GM23338 (cell line): ENCODE measurements at regions not wholly inside any gene's neighbourhood (a gene's known extent, or its start where the extent isn't known, plus 50 kb on each side); places are given as distances from the start of the nearest gene placed in this dataset.

Experiments used
- ATAC-seq: fragments of 200-7000 bp; cut with Tn5 transposase; 3 replicates; pipeline ENCODE4 v1.9.1; 2020
- DNase-seq: peaks from one replicate; pipeline ENCODE4 v3.0.0-alpha.2; 2015; ENCODE audit warnings: low spot score
- H2AFZ ChIP-seq: fragments of 200-600 bp; sonication (generic); 2 replicates; pipeline ENCODE4 v1.8.0; 2016; ENCODE audit warnings: antibody characterized with exemption, mild to moderate bottlenecking, moderate library complexity
- H3F3A ChIP-seq: fragments of 200-600 bp; sonication (generic); replicated peaks from 2 replicates; pipeline ENCODE4 v1.8.0; 2017; ENCODE audit warnings: antibody characterized with exemption, mixed run types, low read depth
- H3K27ac ChIP-seq: fragments of 200-600 bp; sonication (generic); 2 replicates; pipeline ENCODE4 v1.6.1; 2016; ENCODE audit warnings: low read depth
- H3K27me3 ChIP-seq: fragments of 200-600 bp; sonication (generic); 2 replicates; pipeline ENCODE4 v1.8.0; 2016; ENCODE audit warnings: mild to moderate bottlenecking, mixed run types, moderate library complexity; ENCODE audit not compliant: insufficient read depth
- H3K36me3 ChIP-seq: fragments of 200-600 bp; sonication (generic); 2 replicates; pipeline ENCODE4 v1.8.0; 2016; ENCODE audit warnings: mild to moderate bottlenecking; ENCODE audit not compliant: insufficient read depth
- H3K4me1 ChIP-seq: fragments of 200-600 bp; sonication (generic); 2 replicates; pipeline ENCODE4 v1.8.0; 2016; ENCODE audit warnings: mild to moderate bottlenecking, moderate library complexity; ENCODE audit not compliant: insufficient read depth
- H3K4me2 ChIP-seq: fragments of 200-600 bp; sonication (generic); 2 replicates; pipeline ENCODE4 v1.7.1; 2017; ENCODE audit warnings: mixed run types
- H3K4me3 ChIP-seq: fragments of 200-600 bp; sonication (generic); 2 replicates; pipeline ENCODE4 v1.6.1; 2016; ENCODE audit warnings: mixed run types
- H3K79me2 ChIP-seq: fragments of 200-600 bp; sonication (generic); replicated peaks from 2 replicates; pipeline ENCODE4 v1.8.0; 2017; ENCODE audit warnings: mild to moderate bottlenecking; ENCODE audit not compliant: insufficient read depth
- H3K9me2 ChIP-seq: fragments of 200-600 bp; sonication (generic); 2 replicates; pipeline ENCODE4 v1.8.0; 2017; ENCODE audit not compliant: insufficient read depth
- H4K20me1 ChIP-seq: fragments of 200-600 bp; sonication (generic); replicated peaks from 2 replicates; pipeline ENCODE4 v1.8.0; 2017; ENCODE audit warnings: mild to moderate bottlenecking; ENCODE audit not compliant: insufficient read depth
- H3K27ac Mint-ChIP-seq: 2 replicates; pipeline ENCODE4 v1.8.0; 2020; ENCODE audit warnings: inconsistent platforms, mild to moderate bottlenecking, moderate library complexity, mixed read lengths
- H3K27me3 Mint-ChIP-seq: 3 replicates; pipeline ENCODE4 v1.8.0; 2022; ENCODE audit warnings: low read depth, mild to moderate bottlenecking, moderate library complexity, mixed read lengths, inconsistent platforms; ENCODE audit not compliant: insufficient read depth, poor library complexity
- H3K36me3 Mint-ChIP-seq: 3 replicates; pipeline ENCODE4 v1.8.0; 2021; ENCODE audit warnings: low read depth, mild to moderate bottlenecking, inconsistent platforms, moderate library complexity, mixed read lengths
- H3K4me1 Mint-ChIP-seq: 3 replicates; pipeline ENCODE4 v1.8.0; 2020; ENCODE audit warnings: mild to moderate bottlenecking, inconsistent platforms, mixed read lengths
- H3K4me3 Mint-ChIP-seq: 3 replicates; pipeline ENCODE4 v1.8.0; 2021; ENCODE audit warnings: moderate library complexity, mild to moderate bottlenecking, inconsistent platforms, mixed read lengths
- H3K9me3 Mint-ChIP-seq: 3 replicates; pipeline ENCODE4 v1.8.0; 2020; ENCODE audit warnings: moderate library complexity, mild to moderate bottlenecking, inconsistent platforms, mixed read lengths
- CREB1 ChIP-seq: fragments of 250-450 bp; sonication (Bioruptor Pico); IDR thresholded peaks from 2 replicates; pipeline ENCODE4 v1.5.0; 2020; ENCODE audit warnings: low read depth, mild to moderate bottlenecking, moderate library complexity
- ETS1 ChIP-seq: IDR thresholded peaks from 2 replicates; pipeline ENCODE4 v1.6.1; 2016; ENCODE audit warnings: antibody characterized with exemption
- EZH2 ChIP-seq: fragments of 200-600 bp; sonication (generic); IDR thresholded peaks from one replicate; pipeline ENCODE4 v1.8.0; 2017; ENCODE audit warnings: antibody characterized with exemption, mild to moderate bottlenecking, low read depth; ENCODE audit not compliant: unreplicated experiment
- EZH2phosphoT487 ChIP-seq: fragments of 200-600 bp; sonication (generic); IDR thresholded peaks from one replicate; pipeline ENCODE4 v1.8.1; 2018; ENCODE audit warnings: antibody characterized with exemption; ENCODE audit not compliant: unreplicated experiment
- JUNB ChIP-seq: IDR thresholded peaks from one replicate; pipeline ENCODE4 v1.6.1; 2016; ENCODE audit warnings: antibody characterized with exemption; ENCODE audit not compliant: unreplicated experiment
- NANOG ChIP-seq: IDR thresholded peaks from 2 replicates; pipeline ENCODE4 v1.6.1; 2016; ENCODE audit warnings: antibody characterized with exemption, borderline replicate concordance
- POLR2AphosphoS5 ChIP-seq: IDR thresholded peaks from 2 replicates; pipeline ENCODE4 v1.6.1; 2016; ENCODE audit warnings: antibody characterized with exemption, low read depth
- STAT1 ChIP-seq: IDR thresholded peaks from one replicate; pipeline ENCODE4 v1.6.1; 2016; ENCODE audit warnings: antibody characterized with exemption; ENCODE audit not compliant: unreplicated experiment
- ZNF114 ChIP-seq: fragments of 250-450 bp; sonication (Bioruptor Pico); IDR thresholded peaks from 2 replicates; pipeline ENCODE4 v1.5.0; 2020; ENCODE audit warnings: mild to moderate bottlenecking, moderate library complexity
- ZNF331 ChIP-seq: fragments of 250-450 bp; sonication (Bioruptor Pico); IDR thresholded peaks from 2 replicates; pipeline ENCODE4 v1.5.0; 2020; ENCODE audit warnings: low read depth, mild to moderate bottlenecking, moderate library complexity
- ZNF462 ChIP-seq: fragments of 250-450 bp; sonication (Bioruptor Pico); IDR thresholded peaks from 2 replicates; pipeline ENCODE4 v1.5.0; 2020; ENCODE audit warnings: mild to moderate bottlenecking, moderate library complexity
- TF ChIP-seq, protein P1 (sequence below), 2 experiments: fragments of 200-600 bp in 1 of 2; sonication (generic) in 1 of 2; conservative IDR thresholded peaks; 2 replicates each; pipeline versions ENCODE4 v1.5.1 to v1.6.1; 2016 to 2017; ENCODE audit warnings: antibody characterized with exemption in 2 of 2, low read depth in 2 of 2, mild to moderate bottlenecking in 2 of 2, moderate library complexity in 1 of 2
- TF ChIP-seq, protein P2 (sequence below): IDR thresholded peaks from one replicate; pipeline ENCODE4 v1.6.1; 2018; ENCODE audit warnings: antibody characterized with exemption; ENCODE audit not compliant: unreplicated experiment

DNA sequence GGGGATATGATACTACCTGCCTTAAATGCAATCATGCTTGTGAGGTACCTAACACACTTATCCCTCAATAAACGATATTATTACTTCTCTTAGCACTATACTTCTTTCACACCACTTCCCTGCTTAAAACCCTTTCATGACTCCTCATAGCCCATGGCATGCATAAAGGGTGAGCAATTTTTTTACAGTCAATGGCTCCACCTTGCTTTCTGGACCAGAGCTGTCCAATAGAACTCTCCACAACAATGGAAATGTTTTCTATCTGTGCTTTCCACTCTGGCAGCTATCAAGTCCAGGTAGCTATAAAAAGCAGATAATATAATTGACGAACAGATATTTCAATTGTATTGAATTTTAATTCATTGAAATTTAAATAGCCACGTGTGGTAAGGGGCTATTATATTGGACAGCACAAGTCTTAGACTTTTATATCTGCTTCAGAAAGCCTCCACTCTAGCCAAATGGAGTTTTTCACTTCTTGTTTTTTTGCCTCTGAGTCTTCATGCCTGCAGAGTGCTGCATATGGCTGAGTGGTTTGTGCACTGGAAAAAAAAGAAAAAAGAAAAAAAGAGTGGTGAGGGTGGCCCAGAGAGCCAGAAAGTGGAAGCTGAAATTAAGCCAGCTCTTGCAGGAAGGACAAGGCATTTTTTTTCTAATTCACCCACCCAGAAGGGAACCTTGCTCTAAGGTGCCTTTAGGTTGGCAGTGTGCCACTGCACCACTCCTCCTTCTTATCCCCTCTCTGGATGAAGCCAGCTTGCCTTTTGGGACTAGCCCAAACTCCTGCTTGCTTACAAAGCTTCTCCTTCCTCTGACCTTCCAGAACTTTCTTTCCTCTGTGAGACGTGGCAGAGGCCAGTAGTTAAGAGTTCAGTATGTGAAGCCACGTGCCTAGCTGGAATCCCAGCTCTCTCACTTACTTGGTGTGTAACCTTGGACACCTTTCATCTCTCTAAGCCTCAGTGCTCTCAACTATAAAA is 239.0 kb upstream of the LRTM1 start:
- peaks cover 3% of the 10 kb centered on the region; the same call in 2 of the 3 replicates for H3K4me1 Mint-ChIP-seq
- ATAC-seq, result no peak

More for the DNA sequence above, 239.0 kb upstream of the LRTM1 start:
- Mint-ChIP-seq H3K9me3 (no peaks in the 10 kb centered on the region; the same call in 2 of the 3 replicates), H3K27me3 (peaks cover 2% of the 10 kb centered on the region), H3K36me3 (no peaks in the 10 kb centered on the region), H3K27ac (no peak overlapping the region), H3K4me3 (no peak overlapping the region)
- no peak for TF ChIP-seq ETS1
- no peak for TF ChIP-seq POLR2AphosphoS5
- TF ChIP-seq EZH2, result no peak
- no peak for TF ChIP-seq JUNB
- TF ChIP-seq, protein P1, sequence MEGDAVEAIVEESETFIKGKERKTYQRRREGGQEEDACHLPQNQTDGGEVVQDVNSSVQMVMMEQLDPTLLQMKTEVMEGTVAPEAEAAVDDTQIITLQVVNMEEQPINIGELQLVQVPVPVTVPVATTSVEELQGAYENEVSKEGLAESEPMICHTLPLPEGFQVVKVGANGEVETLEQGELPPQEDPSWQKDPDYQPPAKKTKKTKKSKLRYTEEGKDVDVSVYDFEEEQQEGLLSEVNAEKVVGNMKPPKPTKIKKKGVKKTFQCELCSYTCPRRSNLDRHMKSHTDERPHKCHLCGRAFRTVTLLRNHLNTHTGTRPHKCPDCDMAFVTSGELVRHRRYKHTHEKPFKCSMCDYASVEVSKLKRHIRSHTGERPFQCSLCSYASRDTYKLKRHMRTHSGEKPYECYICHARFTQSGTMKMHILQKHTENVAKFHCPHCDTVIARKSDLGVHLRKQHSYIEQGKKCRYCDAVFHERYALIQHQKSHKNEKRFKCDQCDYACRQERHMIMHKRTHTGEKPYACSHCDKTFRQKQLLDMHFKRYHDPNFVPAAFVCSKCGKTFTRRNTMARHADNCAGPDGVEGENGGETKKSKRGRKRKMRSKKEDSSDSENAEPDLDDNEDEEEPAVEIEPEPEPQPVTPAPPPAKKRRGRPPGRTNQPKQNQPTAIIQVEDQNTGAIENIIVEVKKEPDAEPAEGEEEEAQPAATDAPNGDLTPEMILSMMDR (conservative IDR thresholded peaks at IDR 0.05; ENCODE audit: low read depth in 2 of 2), result no peak
- no peak for TF ChIP-seq CREB1 (CRISPR knock-in tag)
- TF ChIP-seq ZNF331 (CRISPR knock-in tag), result no peak
- TF ChIP-seq STAT1, result no peak
- TF ChIP-seq ZNF462, result no peak
- TF ChIP-seq, protein P2, sequence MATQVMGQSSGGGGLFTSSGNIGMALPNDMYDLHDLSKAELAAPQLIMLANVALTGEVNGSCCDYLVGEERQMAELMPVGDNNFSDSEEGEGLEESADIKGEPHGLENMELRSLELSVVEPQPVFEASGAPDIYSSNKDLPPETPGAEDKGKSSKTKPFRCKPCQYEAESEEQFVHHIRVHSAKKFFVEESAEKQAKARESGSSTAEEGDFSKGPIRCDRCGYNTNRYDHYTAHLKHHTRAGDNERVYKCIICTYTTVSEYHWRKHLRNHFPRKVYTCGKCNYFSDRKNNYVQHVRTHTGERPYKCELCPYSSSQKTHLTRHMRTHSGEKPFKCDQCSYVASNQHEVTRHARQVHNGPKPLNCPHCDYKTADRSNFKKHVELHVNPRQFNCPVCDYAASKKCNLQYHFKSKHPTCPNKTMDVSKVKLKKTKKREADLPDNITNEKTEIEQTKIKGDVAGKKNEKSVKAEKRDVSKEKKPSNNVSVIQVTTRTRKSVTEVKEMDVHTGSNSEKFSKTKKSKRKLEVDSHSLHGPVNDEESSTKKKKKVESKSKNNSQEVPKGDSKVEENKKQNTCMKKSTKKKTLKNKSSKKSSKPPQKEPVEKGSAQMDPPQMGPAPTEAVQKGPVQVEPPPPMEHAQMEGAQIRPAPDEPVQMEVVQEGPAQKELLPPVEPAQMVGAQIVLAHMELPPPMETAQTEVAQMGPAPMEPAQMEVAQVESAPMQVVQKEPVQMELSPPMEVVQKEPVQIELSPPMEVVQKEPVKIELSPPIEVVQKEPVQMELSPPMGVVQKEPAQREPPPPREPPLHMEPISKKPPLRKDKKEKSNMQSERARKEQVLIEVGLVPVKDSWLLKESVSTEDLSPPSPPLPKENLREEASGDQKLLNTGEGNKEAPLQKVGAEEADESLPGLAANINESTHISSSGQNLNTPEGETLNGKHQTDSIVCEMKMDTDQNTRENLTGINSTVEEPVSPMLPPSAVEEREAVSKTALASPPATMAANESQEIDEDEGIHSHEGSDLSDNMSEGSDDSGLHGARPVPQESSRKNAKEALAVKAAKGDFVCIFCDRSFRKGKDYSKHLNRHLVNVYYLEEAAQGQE, result no peak
- no peak for TF ChIP-seq EZH2phosphoT487
- no peak for TF ChIP-seq NANOG
- TF ChIP-seq ZNF114 (CRISPR knock-in tag), result no peak
- Histone ChIP-seq H3K36me3 (no peaks in the 10 kb centered on the region), H3K9me2 (peaks cover 12% of the 10 kb centered on the region; the same call in 1 of the 2 replicates), H2AFZ (no peak overlapping the region), H3K79me2 (no peaks in the 10 kb centered on the region), H3K27ac (no peak overlapping the region), H3K27me3 (no peaks in the 10 kb centered on the region), H3K4me3 (no peak overlapping the region), H4K20me1 (no peaks in the 10 kb centered on the region), H3K4me1 (no peaks in the 10 kb centered on the region), H3K4me2 (no peak overlapping the region), H3F3A (no peaks in the 10 kb centered on the region)
- DNase-seq, result no peak
